ENCODE measurements at regions not wholly inside any gene's neighbourhood (a gene's known extent, or its start where the extent isn't known, plus 50 kb on each side); places are given as distances from the start of the nearest gene placed in this dataset.

GRCh38 chr10:62462461-62462860, 88.3 kb downstream of the ZNF365 start:
- Histone ChIP-seq H3K4me3 (replicated peaks in 1 of 3; ENCODE audit: insufficient read depth in 1 of 3, low read depth in 1 of 3, low read length in 3 of 3) (no peak overlapping the region), H3K27me3 (ENCODE audit: control insufficient read depth in 2 of 2, insufficient read depth in 2 of 2, low read length in 2 of 2) (no peaks in the 10 kb centered on the region), H3K9ac (replicated peaks; ENCODE audit: extremely low read depth, insufficient read depth, low read length) (no peak overlapping the region), H2AFZ (ENCODE audit: low read depth, low read length) (no peak overlapping the region), H3K79me2 (ENCODE audit: control insufficient read depth, insufficient read depth, low read length) (no peaks in the 10 kb centered on the region), H4K20me1 (replicated peaks; ENCODE audit: control insufficient read depth, extremely low read depth, insufficient read depth, low read length) (no peaks in the 10 kb centered on the region), H3K4me2 (ENCODE audit: insufficient read depth, low read length) (no peak overlapping the region), H3K4me1 (ENCODE audit: control insufficient read depth, extremely low read depth, insufficient read depth, low read length) (no peaks in the 10 kb centered on the region), H3K36me3 (ENCODE audit: control insufficient read depth in 2 of 2, extremely low read depth in 1 of 2, insufficient read depth in 2 of 2, low read length in 2 of 2) (no peaks in the 10 kb centered on the region), H3K9me1 (replicated peaks; ENCODE audit: control insufficient read depth, extremely low read depth, insufficient read depth, low read length) (no peaks in the 10 kb centered on the region), H3K9me3 (replicated peaks; ENCODE audit: control insufficient read depth, insufficient read depth, low read length) (no peaks in the 10 kb centered on the region), H3K27ac (ENCODE audit: insufficient read depth, low read depth, low read length) (no peak overlapping the region)
- no peak for DNase-seq (ENCODE audit: low read depth, low spot score)
- CTCF ChIA-PET: no interaction called here
- FAIRE-seq: no peak
- POLR2A ChIA-PET: no interaction called here
- TF ChIP-seq MYC (IDR thresholded peaks at IDR 0.05; ENCODE audit: low read depth, low read length) (no peak), JUN (IDR thresholded peaks at IDR 0.05; ENCODE audit: borderline replicate concordance, insufficient read depth, insufficient read length, low read depth) (no peak), EZH2 (IDR thresholded peaks at IDR 0.05; ENCODE audit: borderline replicate concordance, low read depth, low read length, severe bottlenecking) (no peak), POLR2AphosphoS5 (IDR thresholded peaks at IDR 0.05; ENCODE audit: insufficient read depth, low read depth, low read length) (no peak), CTCF (IDR thresholded peaks at IDR 0.05; ENCODE audit: extremely low read depth in 1 of 2, insufficient read depth in 1 of 2, low read depth in 1 of 2, low read length in 2 of 2) (no peak), FOS (IDR thresholded peaks at IDR 0.05; ENCODE audit: borderline replicate concordance, insufficient read depth, low read length) (no peak), MAX (IDR thresholded peaks at IDR 0.05; ENCODE audit: insufficient read depth, insufficient read length) (no peak), GATA2 (IDR thresholded peaks at IDR 0.05; ENCODE audit: insufficient read depth, insufficient read length, low read depth, low read length) (no peak)
- no TSS peak for BruUV-seq (replicated peaks)
- intact Hi-C loops (cut with micrococcal nuclease) (no loop called here), dilution Hi-C loops (cut with MboI; ENCODE audit: extremely low pct_ligation_motif_present, low sequenced_read_pairs) (no loop called here)
